GM12864 (cell line): ENCODE measurements at regions not wholly inside any gene's neighbourhood (a gene's known extent, or its start where the extent isn't known, plus 50 kb on each side); places are given as distances from the start of the nearest gene placed in this dataset.

Experiments
- DNase-seq: peaks from one replicate; pipeline ENCODE4 v3.0.0-alpha.2; 2011; ENCODE audit warnings: low read depth
- H3K4me3 ChIP-seq: 2 replicates; pipeline ENCODE4 v1.5.1; 2011; ENCODE audit warnings: mild to moderate bottlenecking, low read depth, low read length, control low read depth
- CTCF ChIP-seq: IDR thresholded peaks from 2 replicates; pipeline ENCODE4 v1.5.1; 2011; ENCODE audit warnings: low read depth, mild to moderate bottlenecking, moderate library complexity, low read length, control low read depth, inconsistent platforms; ENCODE audit errors: missing control alignments

- TF ChIP-seq CTCF: no peak
- H3K4me3 ChIP-seq: no peak overlapping the region
- no peak for DNase-seq
Observed at GRCh38 chr2:42939411-42940206, 147.2 kb upstream of the HAAO start.

GRCh38 chr2:42938671-42939370 lies 146.4 kb upstream of the HAAO start:
- no peak for TF ChIP-seq CTCF
- no peak overlapping the region for H3K4me3 ChIP-seq
- no peak for DNase-seq

GRCh38 chr2:42937171-42937875 lies 144.9 kb upstream of the HAAO start:
- TF ChIP-seq CTCF: no peak
- H3K4me3 ChIP-seq: no peak overlapping the region
- no peak for DNase-seq

- DNase-seq: no peak
- no peak for TF ChIP-seq CTCF
- H3K4me3 ChIP-seq: no peak overlapping the region
Observed at GRCh38 chr2:42935692-42936671, 143.6 kb upstream of the HAAO start.

- no peak for DNase-seq
- no peak for TF ChIP-seq CTCF
- H3K4me3 ChIP-seq: no peak overlapping the region
Observed at GRCh38 chr2:42934580-42935186, 142.3 kb upstream of the HAAO start.

- H3K4me3 ChIP-seq: no peak overlapping the region
- TF ChIP-seq CTCF: no peak
- DNase-seq: no peak
Observed at GRCh38 chr2:42933824-42934254, 141.5 kb upstream of the HAAO start.
